GM18873 (cell line): ENCODE measurements at regions not wholly inside any gene's neighbourhood (a gene's known extent, or its start where the extent isn't known, plus 50 kb on each side); places are given as distances from the start of the nearest gene placed in this dataset.
"Not testable (repeated sequence)": the region's sequence is repeated elsewhere in the genome, so short reads cannot be mapped to it uniquely, and the experiment has no call there.

Experiments used
- ATAC-seq: cut with Tn5 transposase; IDR thresholded peaks from one replicate; pipeline ENCODE4 v1.9.1; 2021; ENCODE audit warnings: mild to moderate bottlenecking, moderate library complexity, moderate number of reproducible peaks; ENCODE audit not compliant: unreplicated experiment, low FRiP score

DNA sequence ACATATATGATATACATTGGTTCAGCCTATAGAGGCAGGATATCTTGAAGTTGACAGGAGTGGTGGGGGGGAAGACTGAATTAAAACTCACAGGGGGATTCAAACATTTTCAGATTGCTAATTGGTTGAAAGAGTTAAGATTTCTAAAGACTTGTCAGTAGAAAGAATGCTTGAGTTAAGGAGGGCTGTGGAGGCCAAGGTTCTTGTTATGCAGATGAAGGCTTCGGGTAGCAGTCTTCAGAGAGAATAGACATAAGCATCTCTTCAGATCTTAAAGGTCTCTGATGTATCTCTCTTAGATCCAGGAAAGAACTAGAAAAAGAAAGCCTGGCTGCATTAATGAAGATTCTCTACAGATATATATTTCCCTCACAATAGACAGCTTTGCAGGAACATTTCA, 209.8 kb upstream of the SEMA3D start:
- ATAC-seq: no peak

DNA sequence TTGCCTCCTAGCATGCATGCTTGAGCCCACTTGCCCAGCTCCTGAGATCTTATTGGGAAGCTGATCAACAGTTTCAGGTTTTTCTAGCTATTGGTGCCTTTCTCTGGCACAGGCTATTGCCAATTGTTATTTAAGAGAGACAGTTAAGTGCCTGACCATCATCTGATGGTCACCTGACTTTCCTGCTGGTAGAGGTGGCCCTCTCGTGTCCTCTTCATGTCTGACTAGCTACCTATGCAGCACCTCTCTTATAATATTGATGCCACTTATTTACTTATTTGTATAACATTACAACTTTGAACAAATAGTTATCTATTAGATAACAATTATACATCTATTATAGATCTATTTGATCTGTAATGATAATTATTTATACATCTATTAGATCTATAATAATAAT, 205.9 kb upstream of the SEMA3D start:
- ATAC-seq: no peak

DNA sequence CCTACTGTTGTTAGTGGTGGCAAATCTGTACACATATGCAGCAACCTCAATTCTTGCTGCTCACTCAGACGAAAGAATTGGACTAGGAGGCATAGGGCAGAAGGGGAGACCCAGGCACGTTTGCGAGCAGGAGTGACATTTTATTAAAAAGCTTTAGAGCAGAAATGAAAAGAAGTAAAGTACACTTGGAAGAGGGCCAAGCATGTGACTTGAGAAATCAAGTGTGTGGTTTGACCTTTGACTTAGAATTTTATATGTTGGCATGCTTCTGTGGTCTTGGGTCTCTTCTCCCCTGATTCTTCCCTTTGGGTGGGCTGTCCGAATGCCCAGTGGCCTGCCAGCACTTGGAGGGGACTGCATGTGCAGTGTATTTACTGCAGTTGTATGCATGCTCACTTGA, 205.5 kb upstream of the SEMA3D start:
- ATAC-seq: no peak

DNA sequence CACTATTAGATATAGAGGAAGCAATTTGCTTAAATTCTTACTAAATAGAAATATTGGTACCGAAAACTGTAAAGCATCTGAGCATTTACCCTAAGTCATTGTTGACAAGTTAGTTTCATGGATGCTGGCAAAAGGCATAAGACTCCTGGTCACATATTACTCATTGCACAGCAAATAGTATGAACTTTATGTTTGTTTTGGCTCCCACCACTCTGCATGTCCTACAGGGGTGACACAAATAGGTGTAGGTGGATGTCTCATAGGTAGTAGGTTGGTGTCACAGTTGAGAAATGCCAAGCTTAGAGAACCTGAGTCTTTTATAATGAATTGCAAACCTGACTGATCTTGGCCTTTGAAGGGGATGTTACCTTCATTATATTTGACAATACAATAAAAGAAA, 199.6 kb upstream of the SEMA3D start:
- no peak for ATAC-seq

DNA sequence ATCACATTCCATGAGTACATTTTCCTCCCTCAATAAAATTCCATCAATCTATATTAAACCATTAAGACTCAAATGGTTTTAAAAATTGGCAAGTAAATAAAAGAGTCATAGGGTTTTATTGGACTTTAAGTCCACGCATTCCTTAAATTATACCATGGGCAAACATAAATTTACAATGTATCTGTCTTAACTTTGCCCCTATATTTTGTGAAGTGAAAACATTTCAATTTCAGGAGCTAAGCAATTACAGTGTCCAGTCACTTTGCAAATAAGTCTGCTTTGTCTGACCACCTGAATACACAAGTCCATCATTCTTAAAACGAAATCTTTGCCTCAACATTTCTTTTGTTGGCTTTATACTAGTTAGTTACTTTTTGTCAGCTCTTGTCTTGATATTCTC, 197.5 kb upstream of the SEMA3D start:
- ATAC-seq: no peak

DNA sequence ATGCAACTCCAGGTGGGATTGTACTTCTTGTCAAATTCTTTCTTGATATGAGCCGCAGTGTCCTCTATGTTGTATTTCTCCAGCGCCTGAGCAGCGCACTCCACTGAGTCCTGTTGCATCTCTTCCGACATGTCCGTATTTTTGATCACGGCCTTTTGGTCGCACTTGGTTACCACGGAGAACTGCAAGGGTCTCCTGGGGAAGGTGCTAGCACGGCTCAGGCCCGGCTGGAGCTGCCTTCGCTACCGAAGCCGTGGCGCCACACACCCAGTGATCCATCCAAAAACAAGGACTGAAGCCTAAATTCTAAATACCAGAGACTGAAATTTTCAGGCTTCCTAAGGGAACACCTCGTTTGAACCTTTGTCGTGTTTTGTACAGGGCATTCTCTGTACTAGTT, 194.4 kb upstream of the SEMA3D start:
- ATAC-seq: no peak

DNA sequence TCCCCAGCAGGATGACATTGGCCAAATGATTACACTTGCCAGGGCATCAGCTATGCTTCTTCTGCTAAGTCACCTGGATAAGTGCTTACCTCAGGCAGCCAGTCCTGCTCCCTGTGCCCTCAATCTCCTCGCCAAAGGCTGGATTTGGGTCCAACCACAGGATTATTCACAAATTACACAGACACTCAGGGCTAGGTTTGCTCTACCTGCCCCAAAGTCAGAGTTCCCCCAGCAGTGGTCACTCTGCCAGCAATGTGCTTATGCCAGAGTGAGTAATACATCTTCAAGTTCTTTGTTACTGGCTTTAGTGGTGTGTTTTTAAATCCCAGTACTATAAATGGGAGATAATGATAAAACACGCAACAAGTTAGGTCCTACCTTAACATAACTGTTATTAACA, 189.7 kb upstream of the SEMA3D start:
- no peak for ATAC-seq

DNA sequence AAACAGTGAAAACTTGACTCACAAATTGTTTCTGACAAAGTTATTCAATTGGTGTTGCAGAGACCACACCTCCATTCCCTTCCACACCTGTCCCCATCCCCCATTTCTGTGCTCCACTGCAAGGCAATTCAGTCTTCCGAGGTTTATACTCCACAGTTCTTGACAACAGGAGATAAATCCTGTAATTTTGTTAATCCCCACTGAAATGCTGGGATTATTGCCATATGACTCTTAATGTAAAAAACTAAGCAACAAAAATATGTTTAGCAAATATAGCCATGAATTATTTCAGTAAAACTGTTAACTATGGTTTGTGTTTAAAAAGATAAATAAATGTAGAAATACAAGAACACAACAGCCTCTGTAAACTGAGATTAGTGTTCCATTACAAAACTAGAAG, 170.1 kb upstream of the SEMA3D start:
- no peak for ATAC-seq

DNA sequence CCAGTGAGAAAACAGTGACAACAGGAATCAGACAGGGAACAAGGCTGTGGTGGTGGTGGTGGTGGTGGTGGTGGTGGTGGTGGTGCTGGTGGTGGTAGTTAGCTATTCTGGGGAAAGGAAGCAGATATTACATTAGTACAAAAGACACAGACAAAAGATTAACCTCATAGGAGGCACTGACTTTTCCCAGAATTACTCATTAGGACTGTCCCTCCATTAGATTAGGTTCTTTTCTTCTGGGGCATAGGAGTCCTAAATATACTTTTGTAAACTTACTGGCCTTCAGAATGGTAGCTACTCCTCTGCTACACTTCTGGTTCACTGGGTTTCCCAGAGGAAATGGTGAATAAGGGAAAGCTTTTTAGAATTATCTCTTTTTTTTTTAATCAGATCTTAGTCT, 156.6 kb upstream of the SEMA3D start:
- ATAC-seq: peak; percentile 70

DNA sequence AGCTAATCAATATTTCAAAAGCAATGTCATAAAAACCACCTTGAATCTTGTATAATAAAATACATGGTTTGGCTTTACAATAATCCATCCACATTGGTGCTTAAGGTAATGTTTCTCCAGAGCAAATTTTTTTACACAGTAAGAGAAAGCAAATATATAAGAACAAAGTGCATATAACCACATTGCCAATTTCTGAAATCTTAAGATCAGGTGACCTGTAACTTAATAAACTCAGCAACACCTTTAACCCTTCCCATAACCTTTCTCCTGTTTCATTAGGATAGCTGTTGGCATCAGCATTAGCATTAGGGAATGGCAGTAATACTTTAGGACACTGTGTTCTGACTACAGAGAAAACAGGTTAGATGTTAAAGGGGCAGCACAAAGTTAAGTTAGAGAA, 155.9 kb upstream of the SEMA3D start:
- no peak for ATAC-seq

DNA sequence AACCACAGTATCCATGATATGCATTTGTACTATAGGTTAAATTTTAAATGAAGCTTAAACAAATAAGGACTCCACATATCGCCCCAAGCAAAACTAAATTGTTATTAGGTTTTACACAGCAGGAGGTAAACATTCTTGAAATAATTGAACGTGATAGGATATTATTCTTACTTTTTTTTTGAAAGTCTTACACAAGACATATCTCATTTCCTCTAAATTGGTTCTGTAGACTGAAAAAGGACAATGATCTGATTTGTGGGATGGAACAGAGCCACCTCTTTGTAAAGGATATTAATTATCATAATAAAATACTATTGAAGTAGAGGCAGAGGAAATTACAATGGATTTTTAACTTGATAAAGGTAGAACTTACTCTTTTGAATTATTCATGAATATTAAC, 155.1 kb upstream of the SEMA3D start:
- no peak for ATAC-seq

DNA sequence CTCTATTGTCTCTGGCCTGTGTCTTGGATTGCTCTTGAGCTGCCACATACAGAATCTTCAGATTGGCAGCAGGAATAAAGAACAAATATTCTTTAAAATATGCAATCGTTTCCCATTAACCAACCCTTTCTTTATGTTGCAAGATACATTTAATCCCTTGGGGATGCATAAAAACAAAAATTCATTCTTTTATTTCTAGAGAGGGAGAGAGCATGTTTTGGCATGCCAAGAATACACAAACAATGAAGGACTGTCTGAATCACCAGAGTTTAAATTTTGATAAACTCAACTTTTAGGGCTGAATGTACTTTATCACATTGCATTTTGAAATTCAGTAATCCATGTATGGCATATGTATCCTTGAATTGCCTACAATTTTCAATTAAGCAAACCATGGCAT, 154.3 kb upstream of the SEMA3D start:
- ATAC-seq: no peak

DNA sequence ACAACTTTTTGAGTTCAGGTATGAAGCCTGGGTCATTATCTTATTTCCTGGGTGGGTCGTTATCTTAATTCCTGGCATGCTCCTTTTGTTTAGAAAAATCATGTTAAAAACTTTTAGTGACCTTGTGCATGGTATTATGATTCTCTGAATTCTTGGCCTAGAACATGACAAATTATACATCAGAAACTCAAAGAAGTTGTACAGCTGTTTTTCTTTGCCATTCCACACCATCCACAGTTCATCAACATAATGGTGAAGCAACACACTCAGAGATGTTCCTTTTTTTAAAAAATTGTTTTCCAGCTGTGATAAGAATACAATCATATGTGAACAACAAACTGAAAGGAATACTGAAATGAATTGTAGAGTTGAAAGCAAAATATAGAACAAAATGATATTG, 149.2 kb upstream of the SEMA3D start:
- no peak for ATAC-seq

DNA sequence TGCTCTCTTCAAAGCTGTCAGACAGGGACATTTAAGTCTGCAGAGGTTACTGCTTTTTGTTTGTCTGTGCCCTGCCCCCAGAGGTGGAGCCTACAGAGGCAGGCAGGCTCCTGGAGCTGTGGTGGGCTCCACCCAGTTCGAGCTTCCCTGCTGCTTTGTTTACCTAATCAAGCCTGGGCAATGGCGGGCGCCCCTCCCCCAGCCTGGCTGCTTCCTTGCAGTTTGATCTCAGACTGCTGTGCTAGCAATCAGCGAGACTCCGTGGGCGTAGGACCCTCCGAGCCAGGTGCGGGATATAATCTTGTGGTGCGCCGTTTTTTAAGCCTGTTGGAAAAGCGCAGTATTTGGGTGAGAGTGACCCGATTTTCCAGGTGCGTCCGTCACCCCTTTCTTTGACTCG, 148.3 kb upstream of the SEMA3D start:
- not testable (repeated sequence) for ATAC-seq

DNA sequence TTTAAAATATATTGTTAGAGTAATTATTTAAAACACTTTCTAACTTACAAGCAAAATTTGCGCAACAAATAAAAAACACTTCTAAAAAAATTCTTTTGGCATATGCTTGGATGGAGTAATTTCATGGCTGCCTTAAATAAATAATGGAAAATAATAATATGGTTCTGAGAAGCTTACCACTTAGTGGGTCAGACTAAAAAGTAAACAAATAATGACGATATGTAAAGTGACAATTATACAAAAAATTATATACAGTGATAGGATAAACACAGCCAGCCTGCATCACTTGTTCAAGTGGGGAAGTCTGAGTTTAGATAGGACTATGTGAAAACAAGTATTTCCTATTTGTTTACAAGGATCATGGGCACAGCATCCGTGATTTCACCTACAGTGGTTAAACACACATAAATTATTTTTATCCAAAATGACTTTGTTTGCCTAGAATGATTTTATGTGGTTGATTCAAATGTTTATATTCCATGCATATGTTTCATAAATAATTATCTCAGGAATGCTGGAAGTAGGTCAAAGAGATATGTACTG, 141.7 kb upstream of the SEMA3D start:
- no peak for ATAC-seq

DNA sequence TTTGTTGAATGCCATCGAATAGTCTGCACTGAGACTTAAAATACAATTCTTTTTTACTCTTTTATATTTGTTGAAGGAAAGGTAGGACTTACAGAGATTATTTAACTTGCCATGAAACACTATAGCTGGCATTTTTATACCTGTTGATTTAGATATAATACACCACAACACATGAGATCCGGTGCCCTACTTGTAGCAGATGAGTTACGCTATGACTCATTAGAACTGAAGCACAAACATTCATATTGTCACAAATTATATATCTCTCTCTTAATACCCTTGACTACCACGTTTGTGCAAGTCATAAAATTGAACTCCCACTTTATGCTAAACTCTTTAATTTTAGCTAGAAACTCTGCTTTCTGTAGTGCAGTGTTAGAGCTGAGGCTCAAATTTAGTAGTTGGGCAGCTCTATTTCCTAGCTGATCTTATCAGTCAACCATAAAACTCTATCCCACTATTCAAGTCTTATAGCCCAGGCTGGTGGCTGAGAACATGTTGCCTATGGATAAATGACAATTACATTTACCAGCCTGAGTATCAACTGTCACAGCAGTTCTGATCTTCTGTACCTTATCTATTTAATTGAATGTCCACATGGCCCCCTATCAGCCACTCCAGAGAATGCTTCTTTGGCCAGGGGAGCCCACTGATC, 137.4 kb upstream of the SEMA3D start:
- ATAC-seq: no peak

DNA sequence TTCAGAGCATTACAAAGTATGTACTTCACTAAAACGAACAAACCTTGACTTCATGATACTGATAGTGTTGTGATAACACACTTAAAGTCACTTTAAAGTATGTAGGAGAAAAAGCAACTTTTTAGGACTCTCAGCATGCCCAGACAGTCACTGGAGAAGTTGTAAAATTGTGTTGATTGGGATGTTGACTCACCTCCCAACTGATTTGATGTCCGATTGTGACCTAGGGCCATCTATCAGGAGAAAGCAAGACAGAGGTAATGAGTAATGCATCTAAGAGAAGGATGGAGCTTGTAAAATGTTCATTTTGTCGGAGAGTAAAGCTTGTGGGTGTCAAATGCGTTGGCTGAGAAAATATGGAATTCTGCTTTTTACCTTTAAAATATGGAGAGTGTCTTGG, 135.4 kb upstream of the SEMA3D start:
- ATAC-seq: no peak

DNA sequence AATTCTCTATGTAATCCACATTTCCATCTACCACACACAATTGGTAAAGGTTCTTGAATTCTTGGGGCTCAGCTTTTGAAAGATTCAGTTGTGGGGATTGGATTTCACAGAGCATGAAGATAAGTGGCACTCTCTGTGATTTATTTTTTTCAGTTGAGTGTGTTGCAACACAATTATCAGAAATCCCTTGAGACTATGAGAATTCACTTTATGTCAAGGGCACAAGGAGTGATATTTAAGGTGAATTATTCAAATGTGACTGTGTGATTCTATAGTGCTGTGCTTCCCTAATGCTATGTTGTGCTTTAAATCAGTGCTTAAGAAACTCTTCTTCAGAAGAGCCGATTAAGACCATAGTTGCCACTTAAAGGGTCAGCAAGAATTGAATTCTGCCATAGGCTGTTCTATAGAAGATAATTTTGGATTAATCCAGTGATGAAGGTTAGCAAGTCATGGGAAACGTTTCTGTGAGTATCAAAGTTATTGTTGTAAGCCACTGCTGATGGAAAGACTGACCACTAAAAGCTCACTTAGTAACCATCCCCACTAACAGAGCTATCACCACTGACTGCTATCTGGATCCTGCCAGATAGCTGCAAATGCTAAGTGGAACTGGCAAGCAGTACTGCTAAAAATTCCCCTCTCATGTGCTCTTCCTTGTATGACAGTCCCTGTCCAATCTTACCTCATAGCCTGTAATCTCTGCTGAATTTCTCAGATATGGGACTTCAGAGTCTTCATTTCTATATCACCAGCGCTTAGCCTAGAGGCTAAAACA, 134.0 kb upstream of the SEMA3D start:
- ATAC-seq: no peak

DNA sequence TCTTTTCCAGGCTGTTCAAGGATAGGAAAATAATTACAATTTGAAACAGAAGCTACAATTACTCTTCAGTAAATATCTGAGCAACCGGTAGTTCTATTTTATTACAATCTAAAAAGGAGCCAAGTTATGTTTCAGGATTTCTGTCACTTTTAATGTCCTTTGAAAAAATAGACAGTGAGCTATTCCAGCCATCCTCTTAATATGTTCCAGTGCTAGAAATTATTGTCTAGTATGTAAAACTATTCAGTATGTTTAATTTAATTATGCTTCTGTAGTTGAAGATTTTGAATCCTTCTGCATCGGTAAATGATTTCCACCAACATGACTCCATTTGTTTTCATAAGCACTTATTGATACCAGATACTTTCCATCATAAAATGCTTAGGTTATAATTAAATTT, 129.6 kb upstream of the SEMA3D start:
- no peak for ATAC-seq

DNA sequence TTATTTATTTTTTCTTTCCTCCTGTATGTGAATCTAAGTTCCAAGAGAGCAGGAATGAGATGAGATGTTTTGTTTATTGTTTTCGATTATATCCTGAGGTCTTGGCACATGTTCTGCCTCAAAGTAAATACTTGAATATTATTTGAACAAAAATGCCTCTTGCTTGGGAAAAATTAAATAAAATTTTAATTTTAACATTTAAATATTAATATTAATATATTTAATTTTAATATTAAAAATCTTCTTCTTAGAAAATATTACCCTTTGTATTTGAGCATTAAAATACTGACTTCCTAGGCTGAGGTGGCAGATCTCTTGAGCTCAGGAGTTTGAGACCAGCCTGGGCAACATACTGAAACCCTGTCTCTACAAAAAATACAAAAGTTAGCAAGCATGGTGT, 123.4 kb upstream of the SEMA3D start:
- ATAC-seq: no peak

DNA sequence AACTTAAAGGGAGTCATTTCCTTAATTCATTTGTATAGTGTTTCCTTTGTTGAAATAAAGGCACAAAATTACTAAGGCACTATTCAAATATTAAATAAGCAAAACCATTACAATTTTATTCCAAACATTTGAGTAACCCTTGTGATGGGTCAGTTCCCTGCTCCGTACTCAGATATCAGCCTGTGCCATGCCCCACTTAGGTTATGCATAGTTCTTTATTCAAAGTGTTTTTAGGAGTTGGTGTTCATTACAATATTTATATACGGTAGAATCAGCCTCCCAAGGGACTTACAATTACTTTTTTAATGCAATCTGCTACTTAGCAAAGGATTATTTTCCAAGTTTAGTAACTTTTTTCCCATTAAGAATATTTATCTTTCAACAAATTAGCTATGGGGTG, 119.3 kb upstream of the SEMA3D start:
- no peak for ATAC-seq

DNA sequence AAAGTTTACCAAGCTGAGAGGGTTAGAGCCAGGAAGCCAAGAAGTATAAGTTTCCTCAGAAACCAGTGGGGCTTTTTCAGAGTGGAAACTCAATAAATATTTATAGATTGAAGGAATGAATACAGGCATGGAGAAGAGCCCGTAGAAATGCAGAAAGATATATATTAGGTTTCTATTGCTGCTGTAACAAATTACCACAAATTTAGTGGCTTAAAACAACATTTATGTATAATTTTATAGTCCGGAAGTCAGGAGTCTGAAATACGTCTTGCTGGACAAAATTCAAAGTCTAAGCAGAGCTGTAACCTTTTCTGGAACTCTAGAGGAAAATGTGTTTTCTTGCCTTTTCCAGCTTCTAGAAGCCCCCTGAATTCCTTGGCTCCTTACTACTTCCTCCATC, 107.3 kb upstream of the SEMA3D start:
- no peak for ATAC-seq
